ENCODE measurements at regions not wholly inside any gene's neighbourhood (a gene's known extent, or its start where the extent isn't known, plus 50 kb on each side); places are given as distances from the start of the nearest gene placed in this dataset.

GRCh38 chr21:39065917-39066316 lies 117.3 kb downstream of the PSMG1 start:
- no peak for TF ChIP-seq CTCF (IDR thresholded peaks at IDR 0.05)
- TF ChIP-seq POLR2A (IDR thresholded peaks at IDR 0.05): no peak
